SK-N-SH (cell line): ENCODE measurements at regions not wholly inside any gene's neighbourhood (a gene's known extent, or its start where the extent isn't known, plus 50 kb on each side); places are given as distances from the start of the nearest gene placed in this dataset.

Experiments used
- EP300 ChIP-seq, 2 experiments: IDR thresholded peaks; 2 replicates each; pipeline versions ENCODE4 v1.4.0 to v1.6.1; 2012; ENCODE audit warnings: borderline replicate concordance in 1 of 2, low read depth in 1 of 2, low read length in 1 of 2
- EZH2phosphoT487 ChIP-seq: fragments of 200-600 bp; sonication (generic); IDR thresholded peaks from 2 replicates; pipeline ENCODE4 v1.6.1; 2017; ENCODE audit warnings: low read depth, mixed run types, mild to moderate bottlenecking, antibody characterized with exemption, moderate library complexity, borderline replicate concordance
- NFIC ChIP-seq: IDR thresholded peaks from 2 replicates; pipeline ENCODE4 v1.4.0; 2012; ENCODE audit warnings: borderline replicate concordance
- POLR2AphosphoS5 ChIP-seq: IDR thresholded peaks from 2 replicates; pipeline ENCODE4 v1.6.1; 2012; ENCODE audit warnings: low read depth, low read length
- RAD21 ChIP-seq: IDR thresholded peaks from 2 replicates; pipeline ENCODE4 v1.6.1; 2012; ENCODE audit warnings: mild to moderate bottlenecking, low read length
- TF ChIP-seq, protein P1 (sequence below): IDR thresholded peaks from 2 replicates; pipeline ENCODE4 v1.4.0; 2012; ENCODE audit warnings: low read depth

DNA sequence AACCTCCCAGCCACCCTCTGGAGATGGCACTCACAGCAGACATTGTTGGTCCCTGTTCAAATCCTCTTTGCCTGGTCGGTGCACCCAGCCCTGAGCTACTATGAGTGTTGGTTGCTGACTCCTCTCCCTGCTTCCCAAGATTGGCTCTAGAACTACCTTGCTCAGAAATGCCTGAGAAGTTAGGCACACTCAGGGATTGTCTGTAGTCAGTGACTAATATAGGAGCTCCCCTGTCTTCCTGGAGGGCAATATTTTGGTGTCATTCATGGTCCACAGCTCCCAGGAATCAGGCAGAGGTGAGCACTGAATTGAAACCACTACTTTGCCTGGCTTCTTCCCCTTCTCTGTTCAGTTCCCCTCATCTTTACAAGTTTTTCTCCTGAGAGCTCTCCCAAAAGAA, 325.9 kb downstream of the MIAT start:
- no peak for TF ChIP-seq RAD21
- no peak for TF ChIP-seq EZH2phosphoT487
- TF ChIP-seq EP300 (IDR thresholded peaks at IDR 0.05; ENCODE audit: borderline replicate concordance in 1 of 2, low read depth in 1 of 2, low read length in 1 of 2): no peak
- TF ChIP-seq POLR2AphosphoS5: no peak
- TF ChIP-seq, protein P1, sequence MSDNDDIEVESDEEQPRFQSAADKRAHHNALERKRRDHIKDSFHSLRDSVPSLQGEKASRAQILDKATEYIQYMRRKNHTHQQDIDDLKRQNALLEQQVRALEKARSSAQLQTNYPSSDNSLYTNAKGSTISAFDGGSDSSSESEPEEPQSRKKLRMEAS: no peak
- TF ChIP-seq NFIC: no peak
